ENCODE measurements at regions not wholly inside any gene's neighbourhood (a gene's known extent, or its start where the extent isn't known, plus 50 kb on each side); places are given as distances from the start of the nearest gene placed in this dataset.

DNA sequence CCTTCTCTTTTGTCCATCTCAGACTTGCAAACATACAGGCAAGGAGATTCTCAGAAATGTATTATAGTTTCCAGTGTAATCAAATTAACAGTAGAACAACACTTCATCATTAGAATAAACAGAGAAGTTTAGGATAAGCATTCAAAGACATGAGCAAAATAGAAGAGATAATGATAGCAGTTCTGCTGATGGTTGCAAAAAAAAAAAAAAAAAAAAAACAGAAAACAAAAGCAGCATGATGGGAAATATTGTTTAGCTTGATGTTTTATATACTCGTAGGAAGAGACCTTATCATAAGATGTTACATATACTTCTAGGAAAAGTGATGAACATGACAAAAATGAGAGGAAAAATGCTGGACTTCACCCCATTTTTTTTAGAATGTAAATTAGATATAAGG is 1356.2 kb downstream of the MAT2B start:
- no peak overlapping the region for H3K4me2 ChIP-seq (ENCODE audit: low read depth, low read length)
- FAIRE-seq (no peak), ATAC-seq (no peak), DNase-seq (ENCODE audit: low spot score) (no peak)
- H4K20me1 ChIP-seq (ENCODE audit: insufficient read depth, low read length): no peaks in the 10 kb centered on the region
- 0% methylated on average over 1 of the region's 1 CpG for WGBS (ENCODE audit: low lambda C conversion rate)
- TF ChIP-seq MAFF (IDR thresholded peaks at IDR 0.05; ENCODE audit: low read depth, low read length) (peak; percentile 61), JUN (CRISPR knock-in tag; IDR thresholded peaks at IDR 0.05) (no peak), NFATC3 (CRISPR knock-in tag; IDR thresholded peaks at IDR 0.05) (no peak), MAFK (conservative IDR thresholded peaks at IDR 0.05 in 1 of 2, IDR thresholded peaks at IDR 0.05 in 1 of 2; ENCODE audit: low read length in 2 of 2) (peak; percentile 27 to 84; a peak in 2 of 4 replicates)
- TF ChIP-seq, protein P1, sequence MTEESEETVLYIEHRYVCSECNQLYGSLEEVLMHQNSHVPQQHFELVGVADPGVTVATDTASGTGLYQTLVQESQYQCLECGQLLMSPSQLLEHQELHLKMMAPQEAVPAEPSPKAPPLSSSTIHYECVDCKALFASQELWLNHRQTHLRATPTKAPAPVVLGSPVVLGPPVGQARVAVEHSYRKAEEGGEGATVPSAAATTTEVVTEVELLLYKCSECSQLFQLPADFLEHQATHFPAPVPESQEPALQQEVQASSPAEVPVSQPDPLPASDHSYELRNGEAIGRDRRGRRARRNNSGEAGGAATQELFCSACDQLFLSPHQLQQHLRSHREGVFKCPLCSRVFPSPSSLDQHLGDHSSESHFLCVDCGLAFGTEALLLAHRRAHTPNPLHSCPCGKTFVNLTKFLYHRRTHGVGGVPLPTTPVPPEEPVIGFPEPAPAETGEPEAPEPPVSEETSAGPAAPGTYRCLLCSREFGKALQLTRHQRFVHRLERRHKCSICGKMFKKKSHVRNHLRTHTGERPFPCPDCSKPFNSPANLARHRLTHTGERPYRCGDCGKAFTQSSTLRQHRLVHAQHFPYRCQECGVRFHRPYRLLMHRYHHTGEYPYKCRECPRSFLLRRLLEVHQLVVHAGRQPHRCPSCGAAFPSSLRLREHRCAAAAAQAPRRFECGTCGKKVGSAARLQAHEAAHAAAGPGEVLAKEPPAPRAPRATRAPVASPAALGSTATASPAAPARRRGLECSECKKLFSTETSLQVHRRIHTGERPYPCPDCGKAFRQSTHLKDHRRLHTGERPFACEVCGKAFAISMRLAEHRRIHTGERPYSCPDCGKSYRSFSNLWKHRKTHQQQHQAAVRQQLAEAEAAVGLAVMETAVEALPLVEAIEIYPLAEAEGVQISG (CRISPR knock-in tag; IDR thresholded peaks at IDR 0.05): no peak
- TF ChIP-seq, protein P2, sequence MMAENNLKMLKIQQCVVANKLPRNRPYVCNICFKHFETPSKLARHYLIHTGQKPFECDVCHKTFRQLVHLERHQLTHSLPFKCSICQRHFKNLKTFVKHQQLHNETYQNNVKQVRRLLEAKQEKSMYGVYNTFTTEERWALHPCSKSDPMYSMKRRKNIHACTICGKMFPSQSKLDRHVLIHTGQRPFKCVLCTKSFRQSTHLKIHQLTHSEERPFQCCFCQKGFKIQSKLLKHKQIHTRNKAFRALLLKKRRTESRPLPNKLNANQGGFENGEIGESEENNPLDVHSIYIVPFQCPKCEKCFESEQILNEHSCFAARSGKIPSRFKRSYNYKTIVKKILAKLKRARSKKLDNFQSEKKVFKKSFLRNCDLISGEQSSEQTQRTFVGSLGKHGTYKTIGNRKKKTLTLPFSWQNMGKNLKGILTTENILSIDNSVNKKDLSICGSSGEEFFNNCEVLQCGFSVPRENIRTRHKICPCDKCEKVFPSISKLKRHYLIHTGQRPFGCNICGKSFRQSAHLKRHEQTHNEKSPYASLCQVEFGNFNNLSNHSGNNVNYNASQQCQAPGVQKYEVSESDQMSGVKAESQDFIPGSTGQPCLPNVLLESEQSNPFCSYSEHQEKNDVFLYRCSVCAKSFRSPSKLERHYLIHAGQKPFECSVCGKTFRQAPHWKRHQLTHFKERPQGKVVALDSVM (CRISPR knock-in tag; IDR thresholded peaks at IDR 0.05): no peak
- ChIA-PET CTCF (ENCODE audit: low intra/inter-chr PET ratio, low total read pairs) (no interaction called here), POLR2A (no interaction called here)
- H2AFZ ChIP-seq (ENCODE audit: low read length): no peak overlapping the region
- no peak overlapping the region for H3K4me3 ChIP-seq (replicated peaks in 1 of 3; ENCODE audit: insufficient read depth in 1 of 3, low read depth in 2 of 3, low read length in 3 of 3)
- intact Hi-C loops (cut with micrococcal nuclease; ENCODE audit: unreplicated experiment): no loop called here
- no peaks in the 10 kb centered on the region for H3K79me2 ChIP-seq (ENCODE audit: insufficient read depth, low read length)
- no peaks in the 10 kb centered on the region for H3K27me3 ChIP-seq (ENCODE audit: control insufficient read depth in 1 of 2, insufficient read depth in 2 of 2, low read length in 2 of 2)
- in situ Hi-C loops (cut with HindIII; ENCODE audit: extremely low pct_ligation_motif_present, low pct_unique_long_range_greater_than_20kb): no loop called here
- no peak overlapping the region for H3K9ac ChIP-seq (ENCODE audit: insufficient read depth, low read depth, low read length)
- no peaks in the 10 kb centered on the region for H3K36me3 ChIP-seq (replicated peaks in 1 of 2; ENCODE audit: control insufficient read depth in 1 of 2, insufficient read depth in 2 of 2, low read length in 2 of 2)
- H3K9me3 ChIP-seq (ENCODE audit: low read length): peaks cover 82% of the 10 kb centered on the region
- BruUV-seq (replicated peaks): no TSS peak
- H3K4me1 ChIP-seq (ENCODE audit: insufficient read depth, low read length): no peaks in the 10 kb centered on the region
- H3K27ac ChIP-seq (ENCODE audit: extremely low read length, insufficient read depth, low read length): no peak overlapping the region
